K562 (cell line): ENCODE measurements at regions not wholly inside any gene's neighbourhood (a gene's known extent, or its start where the extent isn't known, plus 50 kb on each side); places are given as distances from the start of the nearest gene placed in this dataset.

ENCODE experiments used
- ATAC-seq: fragments of 200-7000 bp; cut with Tn5 transposase; 3 replicates; pipeline ENCODE4 v1.9.1; 2020; ENCODE audit warnings: moderate library complexity
- BruUV-seq: library from RNA; stranded (reverse); fragments of 400-500 nt; replicated peaks from 2 replicates; lab custom pipeline; 2021; lab: Mats Ljungman, UMichigan
- CTCF ChIA-PET: fragments of 300-600 bp; formaldehyde crosslinking; extraction: SDS; loops from one replicate; lab custom pipeline; 2021; ENCODE audit warnings: low intra/inter-chr PET ratio; lab: Yijun Ruan, JAX
- POLR2A ChIA-PET: fragments of 300-600, 350-650 bp; sonication (Branson Sonifier 250); formaldehyde crosslinking; extraction: SDS; loops from one replicate; lab custom pipeline; 2021; ENCODE audit warnings: antibody characterized with exemption, inconsistent platforms; lab: Yijun Ruan, JAX
- DNase-seq, 4 experiments: peaks; one replicate each; pipeline versions ENCODE4 v3.0.0 to v3.0.0-alpha.2; 2011 to 2018; ENCODE audit warnings: low spot score in 3 of 4, mixed read lengths in 3 of 4; ENCODE audit errors: extremely low read depth in 1 of 4
- FAIRE-seq: peaks from 2 replicates; lab custom pipeline; 2011; peaks lifted over from hg19 to GRCh38; lab: Jason Lieb, UNC
- H2AFZ ChIP-seq: 2 replicates; pipeline ENCODE4 v1.6.0; 2011; ENCODE audit warnings: low read depth, low read length, control low read depth, inconsistent platforms
- H3K27ac ChIP-seq: fragments of 200-600 bp; 3 replicates; pipeline ENCODE4 v1.8.0; 2011; ENCODE audit warnings: low read depth, mild to moderate bottlenecking, control low read depth, inconsistent platforms, low read length, moderate library complexity, mixed read lengths; ENCODE audit errors: extremely low read depth
- H3K27me3 ChIP-seq, 2 experiments: fragments of 300-600 bp in 1 of 2; 2 replicates in 1 of 2; 3 replicates in 1 of 2; pipeline versions ENCODE4 v1.6.0 to v1.8.0; 2011; ENCODE audit warnings: inconsistent platforms in 2 of 2, low read length in 2 of 2, mild to moderate bottlenecking in 1 of 2, mixed read lengths in 1 of 2, moderate library complexity in 1 of 2; ENCODE audit not compliant: control insufficient read depth in 2 of 2, insufficient read depth in 2 of 2
- H3K36me3 ChIP-seq: fragments of 300-600 bp; 3 replicates; pipeline ENCODE4 v1.8.0; 2011; ENCODE audit warnings: mild to moderate bottlenecking, low read length, inconsistent platforms; ENCODE audit not compliant: control insufficient read depth, insufficient read depth
- H3K4me1 ChIP-seq, 2 experiments: fragments of 200-600 bp in 1 of 2; replicated peaks in 1 of 2; 2 replicates in 1 of 2; 3 replicates in 1 of 2; pipeline versions ENCODE4 v1.5.1 to v1.8.0; 2011; ENCODE audit warnings: inconsistent platforms in 2 of 2, low read length in 2 of 2, mild to moderate bottlenecking in 1 of 2, mixed read lengths in 1 of 2, moderate library complexity in 1 of 2; ENCODE audit not compliant: control insufficient read depth in 2 of 2, insufficient read depth in 2 of 2
- H3K4me2 ChIP-seq: 2 replicates; pipeline ENCODE4 v1.6.1; 2011; ENCODE audit warnings: low read length, control low read depth, inconsistent platforms, mixed read lengths; ENCODE audit not compliant: insufficient read depth
- H3K4me3 ChIP-seq: fragments of 200-600 bp; sonication (generic), shearing (Covaris generic); 2 replicates; pipeline ENCODE4 v1.5.1; 2016; ENCODE audit warnings: control low read depth, inconsistent platforms
- H3K79me2 ChIP-seq: fragments of 200-600 bp; 3 replicates; pipeline ENCODE4 v1.8.0; 2011; ENCODE audit warnings: low read length, inconsistent platforms; ENCODE audit not compliant: control insufficient read depth, insufficient read depth
- H3K9ac ChIP-seq, 2 experiments: 2 replicates each; pipeline versions ENCODE4 v1.6.0 to v1.6.1; 2011; ENCODE audit warnings: low read depth in 2 of 2, low read length in 2 of 2, control low read depth in 1 of 2, inconsistent platforms in 1 of 2, mild to moderate bottlenecking in 1 of 2, mixed read lengths in 1 of 2; ENCODE audit not compliant: insufficient read depth in 1 of 2
- H3K9me1 ChIP-seq: one replicate; pipeline ENCODE4 v1.6.0; 2011; ENCODE audit warnings: inconsistent platforms, mild to moderate bottlenecking, low read length, moderate library complexity; ENCODE audit not compliant: control insufficient read depth, insufficient read depth
- H3K9me3 ChIP-seq: replicated peaks from 2 replicates; pipeline ENCODE4 v1.5.1; 2011; ENCODE audit warnings: low read depth, low read length, inconsistent platforms; ENCODE audit not compliant: control insufficient read depth, insufficient read depth
- H4K20me1 ChIP-seq: replicated peaks from 2 replicates; pipeline ENCODE4 v1.6.1; 2011; ENCODE audit warnings: low read length, inconsistent platforms, mixed read lengths; ENCODE audit not compliant: control insufficient read depth, insufficient read depth
- ADNP ChIP-seq: fragments of 200-800 bp; sonication (Bioruptor generic); IDR thresholded peaks from 2 replicates; pipeline ENCODE4 v1.6.1; 2016; ENCODE audit warnings: missing genetic modification characterization, missing compliant biosample characterization
- COPS2 ChIP-seq: fragments of 450-650 bp; conservative IDR thresholded peaks from 2 replicates; pipeline ENCODE4 v1.6.1; 2016; ENCODE audit warnings: mild to moderate bottlenecking, moderate library complexity
- E2F5 ChIP-seq: sonication (generic); formaldehyde crosslinking; IDR thresholded peaks from 2 replicates; pipeline ENCODE4 v1.8.0; 2022; ENCODE audit warnings: mild to moderate bottlenecking, missing genetic modification reagents
- HMBOX1 ChIP-seq: sonication (generic); IDR thresholded peaks from 2 replicates; pipeline ENCODE4 v1.6.1; 2016
- KDM2B ChIP-seq: fragments of 250-450 bp; sonication (Bioruptor Pico); IDR thresholded peaks from 2 replicates; pipeline ENCODE4 v1.8.0; 2021; ENCODE audit warnings: mild to moderate bottlenecking, moderate library complexity
- NR1H2 ChIP-seq: sonication (generic); formaldehyde crosslinking; IDR thresholded peaks from 2 replicates; pipeline ENCODE4 v1.4.0; 2020; ENCODE audit warnings: mild to moderate bottlenecking, missing genetic modification reagents
- SRF ChIP-seq, 2 experiments: fragments of 250-450, 450-650 bp in 1 of 2; sonication (Bioruptor Pico) in 1 of 2; sonication (generic) in 1 of 2; formaldehyde crosslinking; IDR thresholded peaks; 2 replicates each; pipeline versions ENCODE4 v1.5.0 to v1.5.1; 2020 to 2022; ENCODE audit warnings: mild to moderate bottlenecking in 1 of 2, missing genetic modification reagents in 1 of 2
- UBTF ChIP-seq, 2 experiments: IDR thresholded peaks; 2 replicates each; pipeline ENCODE4 v1.6.1; 2012; ENCODE audit warnings: improper control_type of control experiment in 2 of 2, low read depth in 2 of 2, low read length in 2 of 2, borderline replicate concordance in 1 of 2
- ZNF143 ChIP-seq: sonication (generic); formaldehyde crosslinking; IDR thresholded peaks from 2 replicates; pipeline ENCODE4 v1.9.0; 2022; ENCODE audit warnings: mild to moderate bottlenecking, missing genetic modification reagents
- ZNF398 ChIP-seq: fragments of 250-450 bp; sonication (Bioruptor Pico); IDR thresholded peaks from 2 replicates; pipeline ENCODE4 v1.8.0; 2021; ENCODE audit warnings: moderate library complexity, mild to moderate bottlenecking, inconsistent platforms
- WGBS: fragments of 100-300 bp; shearing (Covaris generic); methylation state at CpG from one replicate; pipeline ENCODE4 v1.1.6; 2016; ENCODE audit warnings: low coverage, mixed read lengths; ENCODE audit not compliant: insufficient coverage; ENCODE audit errors: missing lambda C conversion rate; 5-methylcytosine and 5-hydroxymethylcytosine counted together
- in situ Hi-C: fragments of 300-500 bp; cut with MboI; formaldehyde crosslinking; loops from 4 replicates; pipeline ENCODE4 v1.15.0; 2018; ENCODE audit warnings: inconsistent platforms, mixed read lengths
- intact Hi-C: fragments of 100-400 bp; cut with micrococcal nuclease; formaldehyde crosslinking; loops from 2 replicates; pipeline ENCODE4 v1.14.2; 2022

GRCh38 chr13:59024434-59024833 lies 1139.3 kb downstream of the DIAPH3 start:
- ChIA-PET POLR2A (no interaction called here), CTCF (no interaction called here)
- Histone ChIP-seq H3K27me3 (no peaks in the 10 kb centered on the region), H3K9ac (no peak overlapping the region), H3K79me2 (no peaks in the 10 kb centered on the region), H3K4me1 (no peaks in the 10 kb centered on the region), H3K36me3 (no peaks in the 10 kb centered on the region), H4K20me1 (no peaks in the 10 kb centered on the region), H3K27ac (no peak overlapping the region), H3K4me2 (no peak overlapping the region), H3K9me1 (no peaks in the 10 kb centered on the region), H3K4me3 (no peak overlapping the region), H2AFZ (no peak overlapping the region), H3K9me3 (no peaks in the 10 kb centered on the region)
- WGBS: 0% methylated on average over 3 of the region's 3 CpGs
- FAIRE-seq: no peak
- BruUV-seq: no TSS peak
- intact Hi-C loops (no loop called here), in situ Hi-C loops (no loop called here)
- no peak for ATAC-seq
- DNase-seq: no peak
- TF ChIP-seq HMBOX1 (no peak), ZNF398 (CRISPR knock-in tag) (no peak)

- ATAC-seq (no peak), DNase-seq (no peak), FAIRE-seq (no peak)
- POLR2A ChIA-PET: no interaction called here
- 5% methylated on average over 2 of the region's 2 CpGs for WGBS
- Histone ChIP-seq H3K27me3 (no peaks in the 10 kb centered on the region), H3K9me1 (no peaks in the 10 kb centered on the region), H3K4me1 (no peaks in the 10 kb centered on the region), H3K9me3 (no peaks in the 10 kb centered on the region), H3K4me3 (no peak overlapping the region), H4K20me1 (no peaks in the 10 kb centered on the region), H3K4me2 (no peak overlapping the region), H3K9ac (no peak overlapping the region), H3K36me3 (no peaks in the 10 kb centered on the region), H3K79me2 (no peaks in the 10 kb centered on the region), H3K27ac (no peak overlapping the region), H2AFZ (no peak overlapping the region)
- in situ Hi-C loops: no loop called here
- no TSS peak for BruUV-seq
- CTCF ChIA-PET: no interaction called here
- intact Hi-C loops: no loop called here
- TF ChIP-seq ZNF143 (no peak), KDM2B (CRISPR knock-in tag) (no peak), UBTF (IDR thresholded peaks at IDR 0.05; ENCODE audit: borderline replicate concordance in 1 of 2, low read depth in 2 of 2, low read length in 2 of 2) (no peak), SRF (CRISPR knock-in tag; IDR thresholded peaks at IDR 0.05) (no peak), NR1H2 (no peak), ADNP (tag) (no peak), E2F5 (CRISPR knock-in tag) (no peak), COPS2 (no peak)
These were observed 1129.5 kb downstream of the DIAPH3 start for GRCh38 chr13:59034198-59034597.
